Left ventricle myocardium superior (tissue), 1 donor: ENCODE measurements at regions not wholly inside any gene's neighbourhood (a gene's known extent, or its start where the extent isn't known, plus 50 kb on each side); places are given as distances from the start of the nearest gene placed in this dataset.

Source experiments
- ATAC-seq: fragments of 200-7000 bp; cut with Tn5 transposase; one replicate; pipeline ENCODE4 v1.9.1; 2020; ENCODE audit warnings: mild to moderate bottlenecking, moderate library complexity
- DNase-seq: peaks from one replicate; pipeline ENCODE4 v3.0.0-alpha.2; 2020
- intact Hi-C: fragments of 100-400 bp; cut with micrococcal nuclease; formaldehyde crosslinking; loops from one replicate; pipeline ENCODE4 v1.11.0; 2022
- donor health status: DM: no; HTN: yes; CAD: no; lungs with severe emphysema.

DNA sequence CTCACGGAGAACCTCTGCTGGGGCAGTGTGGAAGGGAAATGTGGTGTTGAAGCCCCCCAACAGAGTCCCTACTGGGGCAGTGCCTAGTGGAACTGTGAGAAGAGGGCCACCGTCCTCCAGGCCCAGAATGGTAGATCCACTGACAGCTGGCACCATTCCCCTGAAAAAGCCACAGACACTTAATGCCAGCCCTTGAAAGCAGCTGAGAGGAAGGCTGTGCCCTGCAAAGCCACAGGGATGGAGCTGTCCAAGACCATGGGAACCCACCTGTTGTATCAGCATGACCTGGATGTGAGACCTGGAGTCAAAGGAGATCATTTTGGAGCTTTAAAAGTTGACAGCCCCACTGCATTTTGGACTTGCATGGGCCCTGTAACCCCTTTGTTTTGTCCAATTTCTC is 363.5 kb upstream of the PRICKLE1 start:
- ATAC-seq (no peak), DNase-seq (no peak)
- intact Hi-C loops = no loop called here

DNA sequence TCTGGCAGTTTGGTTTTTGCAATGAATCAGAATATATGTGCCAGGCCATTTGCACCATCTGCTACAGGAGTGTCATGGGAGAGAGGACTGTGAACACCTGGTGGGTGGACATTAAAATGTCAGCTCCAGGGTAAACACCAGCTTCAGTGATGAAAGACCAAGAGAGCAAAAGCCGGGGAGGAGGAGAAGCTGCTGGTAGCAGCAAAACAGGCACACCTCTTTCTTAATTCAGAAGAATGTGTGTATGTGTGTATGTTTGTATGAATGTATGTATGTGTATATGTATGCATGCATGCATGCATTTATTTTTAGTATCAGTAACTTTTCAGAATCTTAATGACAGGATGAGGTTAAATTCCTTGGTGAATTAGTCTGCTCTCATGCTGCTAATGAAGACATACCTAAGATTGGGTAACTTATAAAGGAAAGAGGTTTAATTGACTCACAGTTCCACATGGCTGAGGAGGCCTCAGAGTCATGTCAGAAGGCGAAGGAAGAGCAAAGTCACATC is 357.4 kb upstream of the PRICKLE1 start:
- intact Hi-C loops = no loop called here
- no peak for ATAC-seq
- DNase-seq = no peak

DNA sequence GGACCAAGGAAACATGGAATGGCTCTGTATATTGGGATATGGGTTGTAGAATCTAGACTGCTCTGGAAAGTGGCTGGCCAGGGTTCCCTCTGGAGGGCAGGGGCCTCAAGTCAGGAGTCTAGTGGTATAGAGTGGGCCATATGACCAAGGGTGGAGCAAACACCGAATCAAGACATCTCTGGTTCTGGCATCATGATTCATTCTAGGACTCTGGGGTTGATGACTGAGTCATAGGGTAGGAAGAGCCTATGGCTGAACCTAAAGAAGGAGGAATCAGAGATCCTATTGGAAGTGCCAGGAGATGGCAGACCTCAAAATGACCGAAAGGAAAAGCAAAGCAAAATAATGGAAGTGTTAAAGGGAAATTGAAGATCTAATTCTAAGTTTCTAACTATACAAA is 356.4 kb upstream of the PRICKLE1 start:
- DNase-seq (no peak), ATAC-seq (no peak)
- intact Hi-C loops = no loop called here

DNA sequence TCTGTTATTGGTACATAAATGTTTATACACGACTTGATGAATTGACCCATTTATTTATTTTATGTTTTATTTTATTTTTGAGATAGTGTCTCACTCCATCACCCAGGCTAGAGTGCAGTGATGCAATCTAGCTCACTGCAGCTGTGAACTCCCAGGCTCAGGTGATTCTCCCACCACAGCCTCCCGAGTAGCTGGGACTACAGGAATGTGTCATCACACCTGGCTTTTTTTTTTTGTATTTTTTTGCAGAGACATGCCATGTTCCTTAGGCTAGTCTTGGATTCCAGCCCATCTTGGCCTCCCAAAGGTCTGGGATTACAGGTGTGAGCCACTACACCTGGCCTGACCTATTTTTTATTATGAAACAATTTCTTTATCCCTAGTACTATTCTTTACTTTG is 355.0 kb upstream of the PRICKLE1 start:
- intact Hi-C loops = no loop called here
- ATAC-seq (no peak), DNase-seq (no peak)

DNA sequence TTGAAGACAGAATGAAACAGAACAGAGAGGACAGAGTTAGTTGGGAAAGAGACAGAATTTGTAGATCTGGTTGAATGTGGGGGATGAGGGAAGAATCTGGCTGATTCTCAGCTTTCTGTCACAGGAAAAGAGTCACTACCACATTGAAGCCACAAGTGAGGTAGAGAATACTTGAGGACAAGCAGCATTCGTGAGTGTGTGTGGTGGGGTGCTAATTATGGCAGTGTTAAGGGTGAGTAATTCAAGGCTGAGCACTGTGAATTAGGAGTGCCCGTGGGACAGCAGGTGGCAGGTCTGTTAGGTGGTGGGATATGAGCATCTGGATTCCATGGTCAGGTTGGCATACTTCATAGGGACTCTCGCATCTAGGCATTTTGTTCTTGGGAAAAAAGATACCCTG is 347.4 kb upstream of the PRICKLE1 start:
- DNase-seq (no peak), ATAC-seq (no peak)
- intact Hi-C loops = no loop called here

DNA sequence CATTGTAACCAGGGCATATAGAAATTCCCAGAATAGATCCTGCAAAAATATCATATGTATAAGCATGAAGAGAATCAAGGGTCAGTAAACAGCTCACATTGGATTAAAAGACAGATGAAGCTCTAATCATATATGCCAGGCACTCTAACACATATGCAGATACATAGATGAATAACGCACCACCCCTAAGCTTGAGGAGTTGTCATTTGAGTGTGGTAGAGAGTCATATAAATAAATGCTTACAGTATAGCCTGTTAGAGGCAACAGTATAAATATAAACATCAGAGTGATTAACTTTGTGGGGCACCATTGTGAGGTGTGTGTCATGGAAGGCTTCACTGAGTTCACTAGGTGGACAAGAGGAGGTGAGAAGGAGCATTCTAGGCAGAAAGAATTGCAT is 346.7 kb upstream of the PRICKLE1 start:
- no peak for ATAC-seq

DNA sequence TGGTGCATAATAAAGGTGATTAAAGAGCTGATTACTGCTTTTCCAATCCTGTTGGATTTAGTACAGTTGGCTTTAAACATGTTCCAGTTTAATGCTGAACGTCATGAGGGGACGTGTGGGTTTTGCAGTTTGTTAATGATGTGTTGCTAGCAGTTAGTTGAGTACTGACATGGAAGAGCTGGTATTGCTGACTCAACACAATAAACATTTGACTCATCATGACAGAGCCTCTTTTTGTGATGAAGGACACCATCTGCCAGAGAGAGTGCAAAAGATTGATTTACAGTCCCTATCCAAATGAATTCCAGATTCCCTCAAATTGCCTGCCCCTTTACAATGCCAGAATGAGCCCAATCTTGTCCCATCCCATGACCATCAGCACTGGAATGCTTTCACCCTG is 346.2 kb upstream of the PRICKLE1 start:
- ATAC-seq (no peak), DNase-seq (no peak)
- intact Hi-C loops = no loop called here

More for the DNA sequence above, 346.7 kb upstream of the PRICKLE1 start:
- intact Hi-C loops = no loop called here
- DNase-seq = no peak

DNA sequence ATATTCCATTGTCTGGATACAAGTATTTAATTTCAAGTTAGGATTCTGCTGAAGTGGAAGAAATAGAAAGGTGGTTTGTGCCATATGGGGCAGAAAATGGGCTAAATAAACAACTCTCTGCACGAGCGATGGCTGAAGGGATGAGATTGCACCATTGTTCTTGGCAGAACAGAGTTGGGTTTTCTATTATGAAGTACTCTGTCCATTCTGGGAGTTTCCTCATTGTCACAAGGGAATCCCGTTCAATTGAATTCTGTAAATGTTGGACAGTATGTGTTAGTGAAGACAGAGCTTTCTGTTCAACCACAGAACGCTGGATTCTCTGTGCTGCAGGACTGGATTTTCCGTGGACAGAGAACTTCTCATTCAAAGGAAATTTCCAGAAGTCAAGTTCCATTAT is 345.5 kb upstream of the PRICKLE1 start:
- intact Hi-C loops = no loop called here
- ATAC-seq = no peak
- DNase-seq = no peak

DNA sequence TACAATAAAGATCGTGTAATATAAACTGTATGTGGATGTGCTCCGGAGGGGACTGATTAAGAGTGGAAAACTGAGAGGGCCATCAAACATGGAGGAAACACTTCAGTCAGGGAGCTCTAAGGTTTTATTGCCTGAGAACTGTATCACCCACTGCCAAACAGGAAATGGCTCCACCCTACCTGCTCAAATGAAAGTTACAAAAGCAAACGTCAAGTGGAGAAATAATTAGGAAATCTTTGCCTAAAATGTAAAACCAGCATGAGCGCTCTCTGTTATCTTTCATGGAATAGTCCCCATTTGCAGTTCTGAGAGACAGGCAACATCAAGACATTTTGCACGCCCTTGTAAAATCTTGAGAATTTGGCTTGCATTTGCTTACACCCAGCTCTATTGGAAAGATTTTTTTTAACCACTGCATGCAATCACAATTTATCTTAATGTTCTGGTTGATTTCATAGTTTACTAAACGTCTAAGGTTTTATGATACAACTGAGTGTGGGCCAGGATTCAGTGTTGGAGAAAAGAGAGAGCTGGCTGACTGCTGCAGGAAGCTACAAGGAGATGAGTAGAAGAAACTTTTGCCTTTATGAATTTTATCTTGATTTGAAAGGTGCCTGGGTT is 344.0 kb upstream of the PRICKLE1 start:
- DNase-seq (no peak), ATAC-seq (no peak)
- intact Hi-C loops = no loop called here

DNA sequence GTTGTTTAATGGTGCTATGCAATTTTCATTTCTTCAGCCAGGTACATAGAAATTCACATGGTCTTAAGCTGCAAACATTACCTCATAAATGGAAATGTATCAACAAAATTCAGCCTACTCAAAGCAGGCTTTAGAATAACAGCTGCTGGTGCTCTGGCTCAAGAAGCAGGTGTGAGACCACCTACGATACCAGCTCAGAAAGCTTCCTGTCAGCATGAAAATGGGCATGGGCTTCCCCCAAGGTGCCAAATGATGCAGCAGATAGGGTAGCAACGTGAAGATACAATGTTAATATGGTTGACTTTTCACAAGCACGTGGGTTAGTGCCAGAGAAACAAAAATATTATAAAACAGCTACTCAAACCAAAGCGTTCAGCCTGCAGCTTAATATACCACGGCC is 343.4 kb upstream of the PRICKLE1 start:
- intact Hi-C loops = no loop called here
- no peak for DNase-seq
- no peak for ATAC-seq

DNA sequence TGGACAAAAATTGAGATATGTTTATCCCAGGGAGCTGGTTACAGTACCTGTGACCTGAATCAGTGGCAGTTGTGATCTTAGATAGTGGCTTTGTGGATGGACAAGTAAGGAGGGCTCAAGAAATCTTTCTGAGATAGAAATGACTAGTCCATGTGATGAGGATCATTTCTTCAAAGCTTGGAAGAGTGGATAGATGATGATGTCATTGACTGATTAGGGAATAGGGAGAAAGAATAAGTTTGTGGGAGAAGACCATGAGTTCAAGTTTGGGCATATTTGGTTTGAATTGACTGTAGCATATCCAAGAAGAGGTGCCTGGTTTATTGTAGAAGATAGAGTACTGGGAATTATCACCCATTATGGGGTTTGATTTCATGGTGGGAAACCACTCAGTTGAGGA is 336.7 kb upstream of the PRICKLE1 start:
- ATAC-seq (no peak), DNase-seq (no peak)
- intact Hi-C loops = no loop called here

DNA sequence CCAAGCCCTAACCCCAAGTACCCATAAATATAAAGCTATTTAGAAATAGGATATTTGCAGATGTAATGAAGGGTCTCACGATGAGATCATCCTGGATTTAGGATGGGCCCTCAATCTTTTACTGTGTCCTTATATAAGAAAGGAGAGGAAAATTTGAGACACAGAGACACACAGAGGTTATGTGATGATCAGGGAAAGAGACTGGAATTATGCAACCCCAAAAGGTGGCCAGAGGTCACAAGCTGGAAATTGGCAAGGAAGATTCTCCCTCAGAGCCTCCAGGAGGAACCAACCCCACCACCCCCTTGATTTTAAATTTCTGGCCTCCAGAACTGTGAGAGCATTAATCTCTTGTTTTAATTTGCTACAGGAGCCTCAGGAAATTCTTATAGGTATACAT is 334.9 kb upstream of the PRICKLE1 start:
- intact Hi-C loops = no loop called here
- ATAC-seq (peak; percentile 55), DNase-seq (no peak)

DNA sequence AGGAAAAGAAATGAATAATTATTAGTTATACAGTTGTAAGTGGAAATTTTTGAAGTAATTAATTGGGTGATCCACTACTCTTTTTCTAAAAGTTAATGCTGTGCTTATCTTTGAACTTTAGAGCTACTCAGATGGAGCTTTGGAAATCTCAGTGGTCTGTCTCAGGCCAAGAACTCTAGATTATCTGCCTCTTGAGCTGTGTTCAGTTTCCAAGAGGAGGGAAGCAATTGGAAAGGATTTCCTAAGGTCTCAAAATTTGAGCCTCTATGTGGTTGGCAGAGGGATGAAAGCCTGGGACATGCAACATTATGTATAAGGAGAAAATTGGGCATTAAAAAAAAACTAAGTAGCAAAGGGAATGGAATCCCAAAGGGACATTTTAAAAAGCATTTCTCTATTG is 334.0 kb upstream of the PRICKLE1 start:
- ATAC-seq (peak; percentile 83), DNase-seq (no peak)
- intact Hi-C loops = no loop called here

DNA sequence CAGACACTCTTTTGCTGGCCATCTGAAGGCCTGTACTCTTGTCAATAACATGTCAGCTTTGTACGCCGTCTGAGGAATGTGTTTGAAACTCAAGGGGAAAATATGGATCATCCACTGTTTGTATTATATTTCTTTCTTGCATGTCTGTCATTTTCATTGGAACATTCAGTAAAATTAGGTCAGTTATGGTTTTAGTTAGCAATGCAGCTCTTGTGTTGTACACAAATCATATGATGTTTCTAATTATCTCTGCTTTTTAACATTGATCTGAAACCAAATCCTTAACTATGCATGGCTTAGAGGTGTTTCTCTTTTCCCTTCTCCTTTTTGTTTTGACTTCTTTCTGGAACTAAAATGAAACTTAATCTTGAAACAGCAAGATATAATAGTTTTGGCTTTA is 333.6 kb upstream of the PRICKLE1 start:
- ATAC-seq (no peak), DNase-seq (no peak)
- intact Hi-C loops = no loop called here

DNA sequence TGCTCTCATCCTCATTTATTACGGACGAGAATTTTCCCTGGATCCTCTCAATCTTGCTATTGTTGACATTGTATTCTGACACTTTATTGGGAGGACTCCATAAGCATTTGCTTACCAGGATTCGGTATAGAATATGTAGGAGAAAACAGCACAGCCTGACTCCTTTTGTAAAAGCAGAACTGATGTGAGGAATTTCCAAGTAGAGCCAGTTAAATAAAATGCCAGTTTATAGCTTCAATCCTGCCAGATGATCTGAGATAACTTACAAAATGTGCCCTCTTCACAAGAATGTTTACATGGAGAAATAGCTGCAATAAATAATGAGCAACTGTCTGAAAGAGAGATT is 332.9 kb upstream of the PRICKLE1 start:
- no peak for DNase-seq
- intact Hi-C loops = no loop called here
- ATAC-seq = no peak

DNA sequence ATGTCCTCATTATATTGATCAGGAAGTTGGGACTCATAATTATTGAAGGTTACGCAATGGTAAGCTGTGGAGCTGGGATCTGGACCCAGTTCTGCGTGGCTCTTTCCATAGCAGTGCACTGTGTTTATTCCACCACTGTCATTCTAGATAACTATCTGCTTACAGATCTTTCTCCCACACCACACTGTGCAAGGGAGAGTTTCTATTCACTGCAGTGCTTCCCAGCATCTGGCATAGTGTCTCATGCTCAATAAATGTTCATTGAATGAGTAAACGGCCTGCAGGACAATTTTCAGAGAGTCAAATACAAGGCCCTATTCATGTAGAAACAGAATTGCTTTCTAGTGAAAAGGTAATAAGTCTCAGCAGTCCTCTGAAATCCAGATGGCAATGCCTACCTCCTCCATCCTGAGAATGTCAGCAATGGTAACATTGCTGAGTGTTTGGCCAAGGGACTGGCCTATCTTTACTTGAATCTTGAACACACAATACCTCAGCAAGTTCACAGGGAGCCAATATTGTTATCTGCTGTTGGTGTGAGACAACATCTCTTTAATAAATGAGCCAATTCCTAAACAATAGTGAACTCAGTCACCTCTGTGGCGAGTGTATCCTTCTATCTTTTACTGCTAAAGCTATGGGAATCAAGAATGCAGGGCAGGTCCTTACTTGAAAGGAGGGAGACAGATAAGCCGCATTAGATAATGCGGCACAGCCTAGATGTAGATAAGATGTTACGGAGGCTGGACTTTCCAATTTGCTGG is 332.4 kb upstream of the PRICKLE1 start:
- ATAC-seq = no peak
- intact Hi-C loops = no loop called here
- no peak for DNase-seq

DNA sequence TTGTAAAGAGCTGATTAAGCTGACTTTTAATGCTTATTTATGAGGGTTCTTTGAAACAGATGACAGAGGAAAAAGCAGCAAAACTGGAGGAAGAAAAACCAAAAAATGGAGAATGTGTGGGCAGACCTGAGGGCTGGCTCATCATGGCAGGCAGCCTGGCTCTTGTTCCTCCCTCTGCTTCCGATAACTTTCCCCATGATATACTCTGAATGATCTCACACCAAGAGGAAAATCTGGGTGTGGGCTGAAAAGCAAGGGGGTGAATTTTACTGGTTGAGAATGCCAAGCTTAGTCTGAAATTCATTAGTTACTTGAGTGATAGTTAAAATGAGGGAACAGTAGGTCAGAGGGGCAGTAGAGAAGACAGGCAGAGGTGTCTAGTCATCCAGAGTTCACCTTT is 330.1 kb upstream of the PRICKLE1 start:
- ATAC-seq (no peak), DNase-seq (no peak)
- intact Hi-C loops = no loop called here

DNA sequence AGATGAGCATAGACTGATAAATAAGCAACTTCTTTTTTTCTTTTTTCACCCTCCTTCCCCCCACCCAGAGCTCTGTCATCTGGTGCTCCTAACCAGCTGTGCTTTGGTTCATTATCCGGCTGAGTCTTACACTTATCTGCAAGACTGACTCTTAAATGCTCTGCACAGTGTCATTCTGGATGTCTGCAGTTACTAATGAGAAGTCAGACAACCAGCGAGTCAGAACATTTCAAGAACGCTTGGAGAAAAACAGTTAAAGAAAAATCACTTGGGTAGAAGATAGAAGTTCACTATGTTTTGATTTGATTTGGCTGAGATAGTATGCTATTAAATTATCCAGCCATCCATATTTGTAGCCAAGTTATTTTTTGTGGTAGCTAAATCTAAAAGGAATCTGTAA is 328.9 kb upstream of the PRICKLE1 start:
- intact Hi-C loops = no loop called here
- ATAC-seq (peak; percentile 78), DNase-seq (no peak)

DNA sequence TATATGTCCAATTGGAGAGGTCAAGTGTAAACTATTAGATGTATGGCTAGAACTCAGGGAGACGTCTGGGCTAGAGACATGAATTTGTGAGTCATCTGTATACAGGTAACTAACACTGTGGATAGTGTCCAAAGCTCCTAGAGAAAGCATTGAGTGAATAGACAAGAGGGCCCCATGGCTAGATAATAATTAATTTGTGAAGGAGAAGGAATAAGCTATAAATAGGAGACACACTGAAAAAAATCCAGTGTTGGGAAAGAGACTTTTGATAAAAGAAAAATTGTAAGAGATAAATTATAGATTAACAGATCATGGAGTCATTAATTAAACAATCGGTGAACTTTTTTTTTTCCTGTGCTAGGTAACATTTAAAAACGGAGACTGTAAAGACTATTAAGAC is 326.6 kb upstream of the PRICKLE1 start:
- intact Hi-C loops = no loop called here
- ATAC-seq (no peak), DNase-seq (no peak)

DNA sequence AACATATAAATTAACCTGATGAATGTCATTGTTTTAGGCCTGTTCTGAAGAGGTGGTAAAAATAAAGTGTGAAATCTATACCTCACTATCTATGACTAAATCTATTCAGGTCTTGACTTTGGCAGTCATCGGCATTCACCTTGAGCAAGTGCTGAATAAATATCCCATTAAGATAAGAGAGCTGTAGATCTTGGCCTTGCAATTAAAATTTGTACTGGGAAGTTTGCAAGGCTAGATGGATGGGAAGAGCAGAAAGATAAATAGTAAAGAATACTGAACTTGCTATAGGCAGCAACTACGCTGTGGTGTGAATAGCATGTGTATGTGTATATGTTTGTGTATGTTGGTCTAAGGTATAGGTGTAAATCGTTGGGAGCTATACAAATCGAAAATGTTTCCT is 325.9 kb upstream of the PRICKLE1 start:
- ATAC-seq = no peak
- intact Hi-C loops = no loop called here
- no peak for DNase-seq

DNA sequence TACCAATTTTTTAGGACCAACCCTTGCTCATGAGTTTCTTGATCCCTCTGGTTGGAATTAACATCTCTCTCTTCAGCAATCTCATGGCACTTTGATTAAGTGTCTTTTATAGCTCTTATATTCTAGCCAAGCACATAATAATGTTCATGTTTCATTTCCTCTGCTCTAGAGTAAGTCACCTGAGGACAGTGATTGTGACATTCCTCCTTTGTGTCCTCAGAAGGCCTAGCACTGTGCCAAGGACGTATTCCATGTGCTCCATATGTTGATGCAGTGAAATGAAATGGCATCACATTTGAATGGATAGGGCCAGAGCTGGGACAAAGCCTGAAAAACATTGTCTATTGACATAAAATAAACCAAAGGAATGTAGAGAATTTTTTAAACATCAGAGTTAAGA is 322.8 kb upstream of the PRICKLE1 start:
- intact Hi-C loops = no loop called here
- ATAC-seq = peak; percentile 19
- DNase-seq = no peak
